GM21825 (cell line): ENCODE measurements at regions not wholly inside any gene's neighbourhood (a gene's known extent, or its start where the extent isn't known, plus 50 kb on each side); places are given as distances from the start of the nearest gene placed in this dataset.
"Not testable (repeated sequence)": the region's sequence is repeated elsewhere in the genome, so short reads cannot be mapped to it uniquely, and the experiment has no call there.

Experiments used
- ATAC-seq: cut with Tn5 transposase; IDR thresholded peaks from one replicate; pipeline ENCODE4 v1.9.1; 2021; ENCODE audit warnings: mild to moderate bottlenecking, moderate library complexity; ENCODE audit not compliant: unreplicated experiment

DNA sequence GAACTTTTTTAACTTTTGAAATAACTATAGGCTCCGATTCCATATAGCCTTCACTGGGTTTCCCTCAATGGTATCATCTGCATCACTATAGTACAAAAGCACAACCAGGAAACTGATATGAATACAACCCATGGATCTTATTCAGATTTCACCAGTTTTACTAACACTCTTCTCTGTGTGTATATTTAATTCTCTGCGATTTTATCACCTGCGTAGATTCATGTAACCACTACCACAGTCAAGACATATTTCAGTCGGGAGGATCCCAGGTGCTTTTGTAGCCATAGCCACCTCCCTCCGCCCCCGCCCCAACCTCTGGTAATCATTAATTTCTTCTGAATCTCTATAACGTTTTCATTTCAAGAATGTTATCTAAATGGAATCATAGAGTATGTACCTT lies 82.8 kb upstream of the C7orf33 start:
- ATAC-seq, result no peak

DNA sequence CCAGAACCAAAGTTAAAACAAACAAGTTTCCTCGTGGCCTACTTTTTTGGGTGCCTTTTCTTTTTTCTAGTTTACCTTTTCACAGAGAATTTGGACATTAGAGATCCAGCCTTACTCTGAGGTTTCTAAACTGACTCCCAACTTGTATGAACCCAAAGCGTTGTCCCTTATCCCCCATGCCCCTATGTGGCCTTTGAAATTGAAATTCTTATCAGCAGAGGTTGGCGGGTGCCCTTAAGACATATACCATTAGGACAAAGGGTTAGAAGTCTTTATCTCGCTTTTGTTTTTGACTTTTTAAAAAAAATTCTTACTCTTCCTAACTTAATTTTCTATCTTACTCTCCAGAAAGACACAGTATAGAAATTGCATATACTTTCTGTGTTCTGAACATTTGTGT lies 76.3 kb upstream of the C7orf33 start:
- no peak for ATAC-seq

GRCh38 chr7:148515237-148515636 lies 75.3 kb upstream of the C7orf33 start:
- no peak for ATAC-seq

GRCh38 chr7:148515728-148516695 lies 74.6 kb upstream of the C7orf33 start:
- ATAC-seq, result no peak

DNA sequence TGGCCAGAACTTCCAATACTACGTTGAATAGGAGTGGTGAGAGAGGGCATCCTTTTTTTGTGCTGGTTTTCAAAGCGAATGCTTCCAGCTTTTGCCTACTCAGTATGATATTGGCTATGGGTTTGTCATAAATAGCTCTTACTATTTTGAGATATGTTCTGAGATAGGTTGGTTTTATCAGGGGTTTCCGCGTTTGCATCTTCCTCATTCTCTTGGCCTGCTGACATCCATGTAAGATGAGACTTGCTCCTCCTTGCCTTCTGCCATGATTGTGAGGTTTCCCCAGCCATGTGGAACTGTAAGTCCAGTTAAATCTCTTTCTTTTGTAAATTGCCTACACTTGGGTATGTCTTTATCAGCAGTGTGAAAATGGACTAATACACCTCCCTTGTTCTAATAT lies 71.2 kb upstream of the C7orf33 start:
- ATAC-seq, result not testable (repeated sequence)

DNA sequence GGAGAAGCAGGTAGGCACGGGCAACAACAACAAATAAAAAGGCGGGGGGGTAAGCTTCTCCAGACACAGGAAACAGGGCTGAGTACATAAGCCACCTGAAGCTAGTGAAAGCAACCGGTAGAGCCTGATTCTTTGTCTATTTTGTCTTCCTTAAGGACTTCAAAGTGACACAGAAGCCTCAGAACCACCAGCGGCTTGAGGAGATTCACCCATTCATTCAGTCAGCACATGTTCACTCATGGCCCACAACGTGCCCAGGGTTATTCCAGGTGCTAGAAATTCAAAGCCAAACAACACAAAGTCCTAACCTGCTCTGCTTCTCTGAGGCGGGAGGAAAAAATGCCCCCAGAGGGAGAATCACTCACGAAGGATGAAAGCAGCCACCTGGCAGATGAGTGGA lies 69.3 kb upstream of the C7orf33 start:
- no peak for ATAC-seq

- no peak for ATAC-seq
Observed at GRCh38 chr7:148523550-148523949, 67.0 kb upstream of the C7orf33 start.

DNA sequence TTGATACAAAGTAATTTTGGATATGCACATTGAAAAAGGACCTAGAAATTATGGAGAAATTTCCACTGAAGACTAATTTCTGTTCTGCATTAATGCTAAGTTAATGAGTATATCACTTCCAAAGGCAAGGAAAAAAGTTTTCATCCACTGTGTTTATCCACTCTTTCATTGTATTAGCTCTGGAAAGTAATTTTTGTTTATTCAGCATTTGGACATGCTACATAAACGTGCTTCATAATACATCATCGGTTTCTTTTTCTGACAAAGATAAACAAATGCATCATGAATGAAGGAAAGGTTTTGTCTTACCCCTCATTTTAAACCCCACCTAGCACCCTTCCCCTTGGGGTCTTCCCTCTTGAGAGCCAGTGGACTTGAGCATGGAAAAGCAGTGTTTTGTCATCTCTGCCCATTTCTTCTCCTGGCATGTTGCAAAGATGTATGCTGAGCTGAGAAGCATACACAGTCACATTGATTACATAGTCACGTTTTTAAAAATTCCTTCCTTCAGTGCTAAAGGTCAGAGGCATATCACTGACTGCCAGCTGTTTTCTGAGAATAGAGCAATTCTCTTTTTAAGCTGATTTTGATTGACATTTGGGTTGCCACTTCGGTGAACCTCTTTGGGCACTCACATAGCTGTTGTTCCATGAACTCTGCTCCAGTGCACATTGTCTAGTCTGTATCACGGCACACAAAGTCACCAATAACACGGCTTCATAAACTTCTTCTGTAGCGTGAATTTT lies 65.9 kb upstream of the C7orf33 start:
- no peak for ATAC-seq

DNA sequence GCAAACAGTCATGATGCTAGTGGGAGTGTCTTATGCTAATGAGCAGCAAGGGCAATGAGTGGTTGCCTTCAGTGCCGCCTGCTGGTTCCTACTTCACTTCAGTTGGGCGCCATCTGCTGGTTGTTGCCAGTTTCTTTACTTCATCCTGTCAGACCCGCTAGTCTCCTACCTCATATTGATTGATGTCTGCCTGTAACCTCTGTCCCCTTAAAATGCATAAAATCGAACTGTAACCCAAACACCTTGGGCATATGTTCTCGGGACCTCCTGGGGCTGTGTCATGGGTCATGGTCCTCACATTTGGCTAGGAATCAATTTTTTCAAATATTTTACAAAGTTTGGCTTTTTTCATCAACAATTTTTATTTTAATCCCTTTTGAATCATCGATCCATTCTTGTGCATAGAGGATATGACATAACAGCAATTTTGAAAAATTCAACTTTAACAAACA lies 62.8 kb upstream of the C7orf33 start:
- peak; percentile 99 for ATAC-seq

GRCh38 chr7:148535217-148535616 lies 55.3 kb upstream of the C7orf33 start:
- no peak for ATAC-seq

DNA sequence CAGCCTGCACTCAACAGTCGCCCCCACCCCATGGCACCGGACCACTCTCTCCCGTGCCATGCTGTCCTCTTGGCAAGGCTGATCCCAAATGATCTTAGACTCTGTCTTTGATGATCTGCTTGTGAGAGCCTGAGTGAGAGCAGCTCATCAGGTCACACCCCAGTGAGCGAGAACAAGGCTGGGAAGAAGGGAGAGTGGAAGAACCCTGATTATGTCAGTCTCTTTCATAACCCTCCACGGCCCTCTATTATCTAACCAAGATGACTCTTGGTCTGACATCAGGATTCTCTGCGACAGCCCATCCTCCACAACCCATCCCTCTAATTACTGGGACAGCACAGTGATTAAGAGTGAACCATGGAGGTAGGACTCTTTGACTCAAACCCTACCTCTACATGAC lies 53.1 kb upstream of the C7orf33 start:
- ATAC-seq, result no peak

- ATAC-seq, result no peak
Observed at GRCh38 chr7:148540041-148540738, 50.4 kb upstream of the C7orf33 start.
